H9 (cell line): ENCODE measurements at regions not wholly inside any gene's neighbourhood (a gene's known extent, or its start where the extent isn't known, plus 50 kb on each side); places are given as distances from the start of the nearest gene placed in this dataset.

Experiments used
- DNase-seq: peaks from one replicate; pipeline ENCODE4 v3.0.0-alpha.2; 2017
- H2AFZ ChIP-seq: one replicate; pipeline ENCODE4 v1.6.1; 2013; ENCODE audit warnings: mild to moderate bottlenecking, low read length, control low read depth, moderate library complexity
- H2AK5ac ChIP-seq: 2 replicates; pipeline ENCODE4 v1.6.1; 2013; ENCODE audit warnings: low read length, control low read depth, mixed read lengths; ENCODE audit not compliant: insufficient read length
- H2BK120ac ChIP-seq: one replicate; pipeline ENCODE4 v1.6.1; 2013; ENCODE audit warnings: low read depth, mild to moderate bottlenecking, low read length, control low read depth, inconsistent platforms; ENCODE audit not compliant: poor library complexity, severe bottlenecking
- H2BK12ac ChIP-seq: 2 replicates; pipeline ENCODE4 v1.6.1; 2013; ENCODE audit warnings: low read length, control low read depth, mixed read lengths, low read depth; ENCODE audit not compliant: insufficient read length
- H2BK15ac ChIP-seq: 2 replicates; pipeline ENCODE4 v1.6.1; 2013; ENCODE audit warnings: low read depth, low read length, control low read depth
- H2BK20ac ChIP-seq: one replicate; pipeline ENCODE4 v1.6.1; 2013; ENCODE audit warnings: low read depth, mild to moderate bottlenecking, low read length, control low read depth, inconsistent platforms; ENCODE audit not compliant: poor library complexity, severe bottlenecking
- H2BK5ac ChIP-seq: 2 replicates; pipeline ENCODE4 v1.6.1; 2013; ENCODE audit warnings: low read length, control low read depth, mixed read lengths; ENCODE audit not compliant: insufficient read length
- H3K14ac ChIP-seq: 2 replicates; pipeline ENCODE4 v1.6.1; 2013; ENCODE audit warnings: low read length, control low read depth; ENCODE audit not compliant: insufficient read depth
- H3K18ac ChIP-seq: 2 replicates; pipeline ENCODE4 v1.6.1; 2013; ENCODE audit warnings: low read depth, mild to moderate bottlenecking, mixed read lengths, low read length, control low read depth; ENCODE audit not compliant: insufficient read length
- H3K23ac ChIP-seq: 2 replicates; pipeline ENCODE4 v1.6.1; 2013; ENCODE audit warnings: low read length, control low read depth, mixed read lengths, low read depth; ENCODE audit not compliant: insufficient read length
- H3K23me2 ChIP-seq: 2 replicates; pipeline ENCODE4 v1.6.1; 2013; ENCODE audit warnings: low read depth, mild to moderate bottlenecking, mixed read lengths, low read length, control low read depth; ENCODE audit not compliant: insufficient read length, poor library complexity, severe bottlenecking
- H3K27ac ChIP-seq: 2 replicates; pipeline ENCODE4 v1.5.1; 2013; ENCODE audit warnings: low read length, control low read depth, mixed read lengths, low read depth; ENCODE audit not compliant: insufficient read length
- H3K27me3 ChIP-seq: 2 replicates; pipeline ENCODE4 v1.6.1; 2013; ENCODE audit warnings: low read length, control low read depth, inconsistent platforms; ENCODE audit not compliant: insufficient read depth
- H3K4ac ChIP-seq: 2 replicates; pipeline ENCODE4 v1.6.1; 2013; ENCODE audit warnings: low read depth, mild to moderate bottlenecking, control low read depth, inconsistent platforms, low read length, moderate library complexity
- H3K4me1 ChIP-seq: 2 replicates; pipeline ENCODE4 v1.6.1; 2013; ENCODE audit warnings: low read length, control low read depth, inconsistent platforms; ENCODE audit not compliant: insufficient read depth
- H3K4me2 ChIP-seq: 2 replicates; pipeline ENCODE4 v1.6.1; 2013; ENCODE audit warnings: low read length, control low read depth, mixed read lengths; ENCODE audit not compliant: insufficient read length, insufficient read depth
- H3K56ac ChIP-seq: 2 replicates; pipeline ENCODE4 v1.6.1; 2013; ENCODE audit warnings: low read depth, mild to moderate bottlenecking, mixed read lengths, low read length, control low read depth; ENCODE audit not compliant: insufficient read length
- H3K79me1 ChIP-seq: 2 replicates; pipeline ENCODE4 v1.6.1; 2013; ENCODE audit warnings: low read depth, mild to moderate bottlenecking, moderate library complexity, low read length, control low read depth, inconsistent platforms; ENCODE audit not compliant: insufficient read depth, poor library complexity, severe bottlenecking
- H3K79me2 ChIP-seq: 2 replicates; pipeline ENCODE4 v1.6.1; 2013; ENCODE audit warnings: low read length, control low read depth, inconsistent platforms; ENCODE audit not compliant: insufficient read depth
- H3K9ac ChIP-seq: 2 replicates; pipeline ENCODE4 v1.6.1; 2013; ENCODE audit warnings: low read length, control low read depth, mixed read lengths; ENCODE audit not compliant: insufficient read length; ENCODE audit errors: extremely low read depth
- H3K9me3 ChIP-seq: one replicate; pipeline ENCODE4 v1.6.1; 2013; ENCODE audit warnings: low read depth, low read length, inconsistent platforms; ENCODE audit not compliant: control insufficient read depth
- H3T11ph ChIP-seq: one replicate; pipeline ENCODE4 v1.6.1; 2013; ENCODE audit warnings: mild to moderate bottlenecking, low read length, control low read depth, inconsistent platforms
- H4K20me1 ChIP-seq: one replicate; pipeline ENCODE4 v1.6.1; 2013; ENCODE audit not compliant: control insufficient read depth, insufficient read length, insufficient read depth
- H4K5ac ChIP-seq: 2 replicates; pipeline ENCODE4 v1.6.1; 2013; ENCODE audit warnings: low read depth, mild to moderate bottlenecking, mixed read lengths, low read length, control low read depth; ENCODE audit not compliant: insufficient read length
- H4K8ac ChIP-seq: replicated peaks from 2 replicates; pipeline ENCODE4 v1.6.1; 2013; ENCODE audit warnings: low read length, control low read depth, mixed read lengths, low read depth; ENCODE audit not compliant: insufficient read length
- H4K91ac ChIP-seq: 2 replicates; pipeline ENCODE4 v1.6.1; 2013; ENCODE audit warnings: low read depth, mild to moderate bottlenecking, moderate library complexity, mixed read lengths, low read length, control low read depth; ENCODE audit not compliant: insufficient read length
- H3K27ac Mint-ChIP-seq, 3 experiments: 2 replicates in 2 of 3; 3 replicates in 1 of 3; pipeline ENCODE4 v1.8.0; 2020 to 2021; ENCODE audit warnings: mixed read lengths in 3 of 3, mild to moderate bottlenecking in 1 of 3, moderate library complexity in 1 of 3
- H3K27me3 Mint-ChIP-seq: 2 replicates; pipeline ENCODE4 v1.8.0; 2021; ENCODE audit warnings: low read depth, mild to moderate bottlenecking, moderate library complexity, mixed read lengths
- H3K36me3 Mint-ChIP-seq, 3 experiments: 2 replicates in 2 of 3; 3 replicates in 1 of 3; pipeline ENCODE4 v1.8.0; 2020 to 2021; ENCODE audit warnings: low read depth in 3 of 3, mixed read lengths in 3 of 3; ENCODE audit not compliant: insufficient read depth in 1 of 3
- H3K4me1 Mint-ChIP-seq, 2 experiments: 2 replicates each; pipeline ENCODE4 v1.8.0; 2020; ENCODE audit warnings: mixed read lengths in 2 of 2
- H3K4me3 Mint-ChIP-seq, 2 experiments: 2 replicates in 1 of 2; 3 replicates in 1 of 2; pipeline ENCODE4 v1.8.0; 2020 to 2021; ENCODE audit warnings: mild to moderate bottlenecking in 2 of 2, mixed read lengths in 2 of 2, moderate library complexity in 1 of 2
- H3K9me3 Mint-ChIP-seq, 2 experiments: 2 replicates in 1 of 2; 3 replicates in 1 of 2; pipeline ENCODE4 v1.8.0; 2020; ENCODE audit warnings: mild to moderate bottlenecking in 2 of 2, mixed read lengths in 2 of 2, moderate library complexity in 1 of 2
- CTCF ChIP-seq: fragments of 200-600 bp; sonication (generic); conservative IDR thresholded peaks from 3 replicates; pipeline ENCODE4 v1.8.0; 2021; ENCODE audit warnings: antibody characterized with exemption, mild to moderate bottlenecking
- WGBS: extraction: QIAGEN DNeasy Blood & Tissue Kit; methylation state at CpG from one replicate; pipeline ENCODE4 v1.1.7; 2013; ENCODE audit warnings: missing lambda C conversion rate, low lambda C conversion rate, mixed read lengths; ENCODE audit not compliant: insufficient read length; ENCODE audit errors: extremely low coverage; 5-methylcytosine and 5-hydroxymethylcytosine counted together

- Mint-ChIP-seq H3K4me1 (peaks cover 5 to 9% of the 10 kb centered on the region in 2 experiments), H3K4me3 (no peak overlapping the region), H3K36me3 (no peaks in the 10 kb centered on the region), H3K9me3 (peaks cover 0 to 3% of the 10 kb centered on the region in 2 experiments; a peak in 2 of 5 replicates), H3K27ac (no peak overlapping the region), H3K27me3 (peaks cover 100% of the 10 kb centered on the region)
- H3K27me3 ChIP-seq: peaks cover 53% of the 10 kb centered on the region
- H3K14ac ChIP-seq: no peak overlapping the region
- H2BK20ac ChIP-seq: no peak overlapping the region
- no peaks in the 10 kb centered on the region for H3K9me3 ChIP-seq
- no peak overlapping the region for H3K27ac ChIP-seq
- H3K4ac ChIP-seq: no peak overlapping the region
- no peaks in the 10 kb centered on the region for H3K23me2 ChIP-seq
- no peak overlapping the region for H2BK120ac ChIP-seq
- no CpG with 5 or more reads among the region's 4 CpGs for WGBS
- no peak overlapping the region for H4K8ac ChIP-seq
- no peaks in the 10 kb centered on the region for H3K79me1 ChIP-seq
- H3K18ac ChIP-seq: no peak overlapping the region
- H4K91ac ChIP-seq: no peak overlapping the region
- H4K20me1 ChIP-seq: no peaks in the 10 kb centered on the region
- TF ChIP-seq CTCF: no peak
- H2BK12ac ChIP-seq: no peak overlapping the region
- H3K4me2 ChIP-seq: no peak overlapping the region
- H2AK5ac ChIP-seq: no peak overlapping the region
- DNase-seq: no peak
- no peak overlapping the region for H4K5ac ChIP-seq
- H3K23ac ChIP-seq: no peak overlapping the region
- no peak overlapping the region for H2BK5ac ChIP-seq
- no peak overlapping the region for H2BK15ac ChIP-seq
- H3K79me2 ChIP-seq: no peaks in the 10 kb centered on the region
- H3K4me1 ChIP-seq: no peaks in the 10 kb centered on the region
- H2AFZ ChIP-seq: no peak overlapping the region
- H3T11ph ChIP-seq: no peak overlapping the region
- H3K9ac ChIP-seq: no peak overlapping the region
- no peak overlapping the region for H3K56ac ChIP-seq
These were observed 456.5 kb upstream of the THRB start for GRCh38 chr3:24951180-24951579.
